Sigmoid colon (tissue), 6 donors: ENCODE measurements at regions not wholly inside any gene's neighbourhood (a gene's known extent, or its start where the extent isn't known, plus 50 kb on each side); places are given as distances from the start of the nearest gene placed in this dataset.
A peak's percentile ranks its signal among the peaks of the same experiment; 100 is the strongest.

Experiments used
- DNase-seq: peaks from one replicate; pipeline ENCODE4 v3.0.0-alpha.2; 2019
- H3K27ac ChIP-seq, 4 donors: fragments of 200-600 bp; sonication (generic); one replicate each; pipeline ENCODE4 v1.5.1; 2016 to 2019; ENCODE audit warnings: mild to moderate bottlenecking in 1 of 4
- H3K27me3 ChIP-seq, 3 donors: fragments of 200-600 bp; sonication (generic); one replicate each; pipeline ENCODE4 v1.5.1; 2019; ENCODE audit warnings: mild to moderate bottlenecking in 1 of 3
- H3K36me3 ChIP-seq, 4 donors: fragments of 200-600 bp; sonication (generic); one replicate each; pipeline ENCODE4 v1.5.1; 2016 to 2019
- H3K4me1 ChIP-seq, 4 donors: fragments of 200-600 bp; sonication (generic); one replicate each; pipeline ENCODE4 v1.5.1; 2017 to 2019
- H3K4me3 ChIP-seq, 4 donors: fragments of 200-600 bp; sonication (generic); one replicate each; pipeline ENCODE4 v1.5.1; 2017 to 2019; ENCODE audit warnings: mild to moderate bottlenecking in 2 of 4, moderate library complexity in 1 of 4
- H3K9me3 ChIP-seq, 4 donors: fragments of 200-600 bp in 3 of 4; sonication (generic) in 3 of 4; one replicate each; pipeline versions ENCODE4 v1.5.1 to v1.6.1; 2013 to 2019
- CTCF ChIP-seq, 4 experiments: fragments of 450-650 bp in 3 of 4; fragments of 200-600 bp in 1 of 4; IDR thresholded peaks; one replicate each; pipeline ENCODE4 v1.5.1; 2016 to 2019; ENCODE audit warnings: antibody characterized with exemption in 4 of 4, mild to moderate bottlenecking in 3 of 4, moderate library complexity in 2 of 4
- EP300 ChIP-seq, 4 donors: sonication (generic); formaldehyde crosslinking; IDR thresholded peaks; one replicate each; pipeline ENCODE4 v1.6.1; 2017; ENCODE audit warnings: antibody characterized with exemption in 4 of 4
- POLR2A ChIP-seq, 2 donors: fragments of 450-650 bp; IDR thresholded peaks; one replicate each; pipeline ENCODE4 v1.6.1; 2016; ENCODE audit warnings: antibody characterized with exemption in 2 of 2, mild to moderate bottlenecking in 2 of 2, moderate library complexity in 2 of 2
- POLR2AphosphoS5 ChIP-seq, 4 donors: sonication (generic); formaldehyde crosslinking; IDR thresholded peaks; one replicate each; pipeline ENCODE4 v1.6.1; 2017; ENCODE audit warnings: antibody characterized with exemption in 4 of 4
- WGBS, 2 donors: extraction: QIAGEN DNeasy Blood & Tissue Kit; methylation state at CpG; one replicate each; pipeline ENCODE4 v1.1.7; 2013; 5-methylcytosine and 5-hydroxymethylcytosine counted together
- intact Hi-C: fragments of 100-400 bp; cut with DNase I; formaldehyde crosslinking; loops from one replicate; pipeline ENCODE4 v1.15.1; 2023
- donor health status: healthy with polysubstance abuse.
- donor health status: healthy.

- Histone ChIP-seq H3K27me3 (no peaks in the 10 kb centered on the region), H3K27ac (no peak overlapping the region), H3K36me3 (no peaks in the 10 kb centered on the region), H3K9me3 (no peaks in the 10 kb centered on the region), H3K4me1 (no peaks in the 10 kb centered on the region), H3K4me3 (no peak overlapping the region)
- DNase-seq = no peak
- TF ChIP-seq POLR2AphosphoS5 (IDR thresholded peaks at IDR 0.05) = no peak
- TF ChIP-seq EP300 (IDR thresholded peaks at IDR 0.05) = no peak
- no peak for TF ChIP-seq POLR2A (IDR thresholded peaks at IDR 0.05)
- no peak for TF ChIP-seq CTCF (IDR thresholded peaks at IDR 0.05)
- 32 to 55% methylated on average over 2 of the region's 2 CpGs for WGBS, 2 donors
- intact Hi-C loops = no loop called here
These were observed 593.7 kb downstream of the IRX1 start for GRCh38 chr5:4189317-4189716.

- no peak overlapping the region for H3K4me3 ChIP-seq
- no peak overlapping the region for H3K27ac ChIP-seq
- H3K9me3 ChIP-seq = no peaks in the 10 kb centered on the region
- DNase-seq = no peak
- no peak for TF ChIP-seq POLR2AphosphoS5 (IDR thresholded peaks at IDR 0.05)
- TF ChIP-seq CTCF (IDR thresholded peaks at IDR 0.05) = no peak
- no peak for TF ChIP-seq POLR2A (IDR thresholded peaks at IDR 0.05)
- TF ChIP-seq EP300 (IDR thresholded peaks at IDR 0.05) = no peak
- H3K36me3 ChIP-seq = no peaks in the 10 kb centered on the region
- WGBS, 2 donors = 87 to 94% methylated on average over 3 of the region's 3 CpGs
- no peaks in the 10 kb centered on the region for H3K27me3 ChIP-seq
- intact Hi-C loops = no loop called here
- H3K4me1 ChIP-seq = no peaks in the 10 kb centered on the region
These were observed 595.4 kb downstream of the IRX1 start for GRCh38 chr5:4191041-4191440.

- Histone ChIP-seq H3K4me3 (no peak overlapping the region), H3K27ac (no peak overlapping the region), H3K9me3 (no peaks in the 10 kb centered on the region), H3K27me3 (no peaks in the 10 kb centered on the region), H3K4me1 (no peaks in the 10 kb centered on the region), H3K36me3 (no peaks in the 10 kb centered on the region)
- intact Hi-C loops = no loop called here
- TF ChIP-seq POLR2A (IDR thresholded peaks at IDR 0.05) (no peak), CTCF (IDR thresholded peaks at IDR 0.05) (no peak), POLR2AphosphoS5 (IDR thresholded peaks at IDR 0.05) (no peak), EP300 (IDR thresholded peaks at IDR 0.05) (no peak)
- 94% methylated on average over 10 of the region's 10 CpGs for WGBS, 2 donors
- DNase-seq = no peak
These were observed 596.1 kb downstream of the IRX1 start for GRCh38 chr5:4191703-4192102.

- WGBS, 2 donors = 89 to 92% methylated on average over 10 of the region's 10 CpGs
- no peak for TF ChIP-seq CTCF (IDR thresholded peaks at IDR 0.05)
- intact Hi-C loops = no loop called here
- no peaks in the 10 kb centered on the region for H3K9me3 ChIP-seq
- no peaks in the 10 kb centered on the region for H3K4me1 ChIP-seq
- no peak overlapping the region for H3K4me3 ChIP-seq
- H3K27ac ChIP-seq = no peak overlapping the region
- H3K36me3 ChIP-seq = no peaks in the 10 kb centered on the region
- no peaks in the 10 kb centered on the region for H3K27me3 ChIP-seq
- DNase-seq = no peak
These were observed 596.5 kb downstream of the IRX1 start for GRCh38 chr5:4192111-4192510.

- Histone ChIP-seq H3K4me3 (no peak overlapping the region), H3K36me3 (no peaks in the 10 kb centered on the region), H3K27ac (no peak overlapping the region), H3K4me1 (no peaks in the 10 kb centered on the region), H3K27me3 (no peaks in the 10 kb centered on the region), H3K9me3 (no peaks in the 10 kb centered on the region)
- peak; percentile 72 for DNase-seq
- TF ChIP-seq EP300 (IDR thresholded peaks at IDR 0.05) (no peak), POLR2AphosphoS5 (IDR thresholded peaks at IDR 0.05) (no peak), CTCF (IDR thresholded peaks at IDR 0.05) (no peak), POLR2A (IDR thresholded peaks at IDR 0.05) (no peak)
- WGBS, 2 donors = 57 to 58% methylated on average over 8 of the region's 8 CpGs
- intact Hi-C loops = no loop called here
These were observed 601.1 kb downstream of the IRX1 start for GRCh38 chr5:4196744-4197143.
